ENCODE measurements at regions not wholly inside any gene's neighbourhood (a gene's known extent, or its start where the extent isn't known, plus 50 kb on each side); places are given as distances from the start of the nearest gene placed in this dataset.

DNA sequence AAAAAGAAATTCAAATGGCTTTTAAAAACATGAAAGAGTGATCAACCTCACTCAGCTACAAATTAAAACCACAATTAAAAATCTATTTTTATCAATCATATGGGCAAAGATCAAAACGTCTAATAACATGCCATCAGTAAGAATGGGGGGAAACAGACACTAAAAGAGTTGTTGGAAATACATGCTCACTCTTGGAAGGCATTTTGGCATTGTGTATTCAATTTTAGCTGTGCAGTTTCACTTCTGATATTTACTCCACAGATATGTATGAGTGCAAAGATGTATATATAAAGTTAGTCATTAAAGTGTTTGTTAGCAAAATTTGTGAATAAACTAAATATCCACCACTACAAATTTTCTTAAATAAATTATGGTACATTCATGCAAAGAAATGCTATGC is 112.3 kb upstream of the TOP1 start:
- no peak overlapping the region for H3K4me3 ChIP-seq (ENCODE audit: low read depth, low read length)
- TF ChIP-seq, protein P1, sequence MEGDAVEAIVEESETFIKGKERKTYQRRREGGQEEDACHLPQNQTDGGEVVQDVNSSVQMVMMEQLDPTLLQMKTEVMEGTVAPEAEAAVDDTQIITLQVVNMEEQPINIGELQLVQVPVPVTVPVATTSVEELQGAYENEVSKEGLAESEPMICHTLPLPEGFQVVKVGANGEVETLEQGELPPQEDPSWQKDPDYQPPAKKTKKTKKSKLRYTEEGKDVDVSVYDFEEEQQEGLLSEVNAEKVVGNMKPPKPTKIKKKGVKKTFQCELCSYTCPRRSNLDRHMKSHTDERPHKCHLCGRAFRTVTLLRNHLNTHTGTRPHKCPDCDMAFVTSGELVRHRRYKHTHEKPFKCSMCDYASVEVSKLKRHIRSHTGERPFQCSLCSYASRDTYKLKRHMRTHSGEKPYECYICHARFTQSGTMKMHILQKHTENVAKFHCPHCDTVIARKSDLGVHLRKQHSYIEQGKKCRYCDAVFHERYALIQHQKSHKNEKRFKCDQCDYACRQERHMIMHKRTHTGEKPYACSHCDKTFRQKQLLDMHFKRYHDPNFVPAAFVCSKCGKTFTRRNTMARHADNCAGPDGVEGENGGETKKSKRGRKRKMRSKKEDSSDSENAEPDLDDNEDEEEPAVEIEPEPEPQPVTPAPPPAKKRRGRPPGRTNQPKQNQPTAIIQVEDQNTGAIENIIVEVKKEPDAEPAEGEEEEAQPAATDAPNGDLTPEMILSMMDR (IDR thresholded peaks at IDR 0.05; ENCODE audit: low read depth, low read length, missing control alignments), result no peak
- DNase-seq (ENCODE audit: low read depth), result no peak

- TF ChIP-seq, protein P1 (IDR thresholded peaks at IDR 0.05; ENCODE audit: low read depth, low read length, missing control alignments), result no peak
These were observed 108.3 kb upstream of the TOP1 start for GRCh38 chr20:40920291-40920690.

DNA sequence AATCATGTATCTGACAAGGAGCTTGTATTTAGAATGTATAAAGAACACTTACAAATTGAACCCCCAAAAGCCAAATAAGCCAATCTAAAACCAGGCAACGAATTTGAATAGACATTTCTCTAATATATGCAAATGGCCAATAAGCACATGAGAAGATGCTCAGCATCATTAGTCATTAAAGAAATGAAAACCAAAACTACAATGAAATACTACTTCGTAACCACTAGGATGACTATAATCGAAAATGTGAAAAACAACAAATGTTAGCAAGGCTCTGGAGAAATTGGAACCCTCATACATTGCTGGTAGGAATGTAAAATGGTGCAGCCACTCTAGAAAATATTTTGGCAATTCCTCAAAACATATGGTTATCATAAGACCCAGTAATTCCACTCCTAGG is 105.8 kb upstream of the TOP1 start:
- TF ChIP-seq, protein P1 (IDR thresholded peaks at IDR 0.05; ENCODE audit: low read depth, low read length, missing control alignments), result no peak
- H3K4me3 ChIP-seq (ENCODE audit: low read depth, low read length), result no peak overlapping the region
- DNase-seq (ENCODE audit: low read depth), result no peak

More at GRCh38 chr20:40920291-40920690, 108.3 kb upstream of the TOP1 start:
- no peak overlapping the region for H3K4me3 ChIP-seq (ENCODE audit: low read depth, low read length)
- no peak for DNase-seq (ENCODE audit: low read depth)

- no peak overlapping the region for H3K4me3 ChIP-seq (ENCODE audit: low read depth, low read length)
- TF ChIP-seq, protein P1 (IDR thresholded peaks at IDR 0.05; ENCODE audit: low read depth, low read length, missing control alignments), result no peak
- DNase-seq (ENCODE audit: low read depth), result no peak
These were observed 102.7 kb upstream of the TOP1 start for GRCh38 chr20:40925829-40926510.

DNA sequence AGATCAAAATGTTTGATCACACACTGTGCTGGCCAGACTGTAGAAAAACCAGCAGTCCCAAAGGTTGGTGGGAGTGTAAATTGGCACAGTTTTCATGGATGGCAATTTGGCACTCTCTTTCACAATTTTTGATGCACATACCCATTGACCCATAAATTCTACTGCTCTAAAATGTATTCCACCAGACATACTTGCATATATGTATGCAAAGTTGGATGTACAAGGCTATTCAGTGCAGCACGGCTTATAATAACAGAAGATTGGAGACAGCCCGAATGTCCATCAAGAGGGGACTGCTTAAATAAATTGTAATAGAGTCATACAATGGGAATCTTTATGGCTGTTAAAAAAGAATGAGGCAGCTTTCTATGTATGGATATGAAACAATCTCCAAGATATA is 101.7 kb upstream of the TOP1 start:
- TF ChIP-seq, protein P1 (IDR thresholded peaks at IDR 0.05; ENCODE audit: low read depth, low read length, missing control alignments), result no peak
- no peak overlapping the region for H3K4me3 ChIP-seq (ENCODE audit: low read depth, low read length)
- no peak for DNase-seq (ENCODE audit: low read depth)

GRCh38 chr20:40930561-40930960 is 98.1 kb upstream of the TOP1 start:
- TF ChIP-seq, protein P1 (IDR thresholded peaks at IDR 0.05; ENCODE audit: low read depth, low read length, missing control alignments), result no peak
- H3K4me3 ChIP-seq (ENCODE audit: low read depth, low read length), result no peak overlapping the region
- no peak for DNase-seq (ENCODE audit: low read depth)

DNA sequence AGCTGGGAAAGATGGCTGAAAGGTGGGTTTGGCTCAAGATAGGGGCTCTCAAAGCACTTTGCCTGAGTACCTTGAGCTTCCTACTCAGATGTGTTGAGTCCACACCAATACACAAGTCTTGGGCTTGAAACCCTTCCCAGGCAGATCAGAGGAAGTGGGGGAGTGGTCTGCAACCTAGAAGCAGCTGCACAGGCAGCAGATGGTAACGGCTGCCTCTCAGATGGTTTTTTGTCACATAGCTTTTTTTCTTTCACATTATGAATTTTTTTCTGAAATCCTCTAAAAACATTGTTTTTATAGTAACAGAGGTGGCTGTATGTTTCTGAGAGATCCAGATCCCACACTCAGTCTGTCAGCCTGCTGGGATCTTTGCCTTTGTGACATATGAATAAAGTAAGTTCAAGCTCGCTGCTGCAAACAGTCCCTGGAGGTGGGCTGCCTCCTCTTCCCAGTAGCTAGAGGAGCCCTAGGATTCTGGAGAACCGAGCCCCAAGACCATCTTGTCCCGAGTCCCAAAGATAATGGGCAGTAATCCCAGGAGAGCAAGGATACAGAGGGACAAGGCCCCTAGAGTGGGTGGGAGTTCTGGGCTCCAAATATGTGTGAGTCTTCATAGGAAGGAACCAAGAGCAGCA is 97.1 kb upstream of the TOP1 start:
- no peak overlapping the region for H3K4me3 ChIP-seq (ENCODE audit: low read depth, low read length)
- TF ChIP-seq, protein P1 (IDR thresholded peaks at IDR 0.05; ENCODE audit: low read depth, low read length, missing control alignments), result no peak
- DNase-seq (ENCODE audit: low read depth), result no peak
